H1 (cell line): ENCODE measurements at regions not wholly inside any gene's neighbourhood (a gene's known extent, or its start where the extent isn't known, plus 50 kb on each side); places are given as distances from the start of the nearest gene placed in this dataset.

Source experiments
- CTCF ChIA-PET: fragments of 300-600 bp; sonication (Branson Sonifier 250); formaldehyde crosslinking; loops from one replicate; lab custom pipeline; 2021; ENCODE audit not compliant: partially characterized antibody; lab: Charles Lee
- POLR2A ChIA-PET: fragments of 300-600 bp; sonication (Branson Sonifier 250); formaldehyde crosslinking; loops from one replicate; lab custom pipeline; 2021; ENCODE audit warnings: inconsistent platforms; ENCODE audit not compliant: partially characterized antibody; lab: Charles Lee
- DNase-seq, 2 experiments: peaks; one replicate each; pipeline versions ENCODE4 v3.0.0 to v3.0.0-alpha.2; 2010 to 2022; ENCODE audit warnings: low spot score in 2 of 2, low read depth in 1 of 2, mixed read lengths in 1 of 2
- FAIRE-seq: peaks from 2 replicates; lab custom pipeline; 2011; peaks lifted over from hg19 to GRCh38; lab: Jason Lieb, UNC
- H2AFZ ChIP-seq: 2 replicates; pipeline ENCODE4 v1.8.1; 2012; ENCODE audit warnings: low read length, inconsistent platforms
- H2AK5ac ChIP-seq: 2 replicates; pipeline ENCODE4 v1.6.1; 2013; ENCODE audit warnings: low read depth, low read length
- H2BK120ac ChIP-seq: replicated peaks from 2 replicates; pipeline ENCODE3; 2013; ENCODE audit warnings: low read depth, low read length, inconsistent platforms
- H2BK12ac ChIP-seq: 2 replicates; pipeline ENCODE4 v1.6.1; 2013; ENCODE audit warnings: low read depth, low read length
- H2BK15ac ChIP-seq: 2 replicates; pipeline ENCODE4 v1.6.1; 2013; ENCODE audit warnings: low read length
- H2BK20ac ChIP-seq: 2 replicates; pipeline ENCODE4 v1.6.1; 2013; ENCODE audit warnings: low read length
- H2BK5ac ChIP-seq: 2 replicates; pipeline ENCODE4 v1.6.1; 2013; ENCODE audit warnings: low read depth, low read length
- H3K14ac ChIP-seq: 2 replicates; pipeline ENCODE4 v1.6.1; 2013; ENCODE audit warnings: inconsistent platforms; ENCODE audit not compliant: insufficient read length
- H3K18ac ChIP-seq: 2 replicates; pipeline ENCODE4 v1.6.1; 2013; ENCODE audit warnings: low read length; ENCODE audit errors: extremely low read depth
- H3K23ac ChIP-seq: 2 replicates; pipeline ENCODE4 v1.6.1; 2013; ENCODE audit warnings: inconsistent platforms; ENCODE audit not compliant: insufficient read length
- H3K23me2 ChIP-seq: 2 replicates; pipeline ENCODE4 v1.6.1; 2013; ENCODE audit warnings: low read depth, low read length
- H3K27ac ChIP-seq: 2 replicates; pipeline ENCODE4 v1.6.1; 2011; ENCODE audit warnings: low read depth, low read length, inconsistent platforms
- H3K27me3 ChIP-seq, 4 experiments: replicated peaks in 1 of 4; 1 replicate in 1 of 4; 2 replicates in 3 of 4; pipeline versions ENCODE4 v1.6.1 to v1.8.1; 2011 to 2013; ENCODE audit warnings: low read length in 3 of 4, mild to moderate bottlenecking in 3 of 4, inconsistent platforms in 2 of 4, mixed read lengths in 2 of 4, moderate library complexity in 1 of 4; ENCODE audit not compliant: control insufficient read depth in 3 of 4, insufficient read depth in 3 of 4; ENCODE audit errors: extremely low read depth in 1 of 4
- H3K36me3 ChIP-seq, 4 experiments: 2 replicates each; pipeline versions ENCODE4 v1.6.1 to v1.8.1; 2011 to 2013; ENCODE audit warnings: mild to moderate bottlenecking in 4 of 4, low read length in 3 of 4, moderate library complexity in 2 of 4, control low read depth in 1 of 4, inconsistent platforms in 1 of 4; ENCODE audit not compliant: insufficient read depth in 4 of 4, control insufficient read depth in 2 of 4
- H3K4ac ChIP-seq: replicated peaks from 2 replicates; pipeline ENCODE3; 2013; ENCODE audit warnings: low read length, low read depth, mixed read lengths, inconsistent platforms; ENCODE audit not compliant: insufficient read length
- H3K4me1 ChIP-seq, 4 experiments: replicated peaks in 1 of 4; 1 replicate in 1 of 4; 2 replicates in 3 of 4; pipeline versions ENCODE4 v1.6.1 to v1.8.1; 2011 to 2013; ENCODE audit warnings: low read length in 3 of 4, inconsistent platforms in 2 of 4, mixed read lengths in 1 of 4; ENCODE audit not compliant: insufficient read depth in 4 of 4, control insufficient read depth in 3 of 4
- H3K4me2 ChIP-seq, 2 experiments: 2 replicates each; pipeline versions ENCODE4 v1.6.1 to v1.8.1; 2011 to 2013; ENCODE audit warnings: low read depth in 2 of 2, low read length in 2 of 2, control low read depth in 1 of 2, inconsistent platforms in 1 of 2, mild to moderate bottlenecking in 1 of 2; ENCODE audit not compliant: insufficient read depth in 1 of 2
- H3K4me3 ChIP-seq, 4 experiments: fragments of 200-600, 300-600 bp in 1 of 4; sonication (generic), shearing (Covaris generic), sonication (Bioruptor Twin) in 1 of 4; 2 replicates each; pipeline versions ENCODE4 v1.5.1 to v1.8.1; 2011 to 2016; ENCODE audit warnings: low read length in 4 of 4, low read depth in 3 of 4, control low read depth in 2 of 4, inconsistent platforms in 2 of 4, mild to moderate bottlenecking in 2 of 4, mixed read lengths in 1 of 4, moderate library complexity in 1 of 4; ENCODE audit not compliant: insufficient read depth in 2 of 4; ENCODE audit errors: extremely low read depth in 1 of 4
- H3K56ac ChIP-seq: replicated peaks from 2 replicates; pipeline ENCODE3; 2013; ENCODE audit warnings: low read depth, mild to moderate bottlenecking, mixed read lengths, low read length, inconsistent platforms; ENCODE audit not compliant: insufficient read length
- H3K79me1 ChIP-seq: 2 replicates; pipeline ENCODE4 v1.6.1; 2013; ENCODE audit warnings: low read depth, low read length, control low read depth
- H3K79me2 ChIP-seq, 2 experiments: 2 replicates each; pipeline versions ENCODE4 v1.6.1 to v1.8.1; 2012 to 2013; ENCODE audit warnings: low read length in 2 of 2, mild to moderate bottlenecking in 2 of 2, inconsistent platforms in 1 of 2; ENCODE audit not compliant: insufficient read depth in 2 of 2, control insufficient read depth in 1 of 2
- H3K9ac ChIP-seq, 4 experiments: replicated peaks in 1 of 4; 1 replicate in 1 of 4; 2 replicates in 3 of 4; pipeline versions ENCODE4 v1.6.1 to v1.8.1; 2011 to 2013; ENCODE audit warnings: low read depth in 3 of 4, low read length in 3 of 4, control low read depth in 2 of 4, mild to moderate bottlenecking in 2 of 4, moderate library complexity in 2 of 4, inconsistent platforms in 1 of 4; ENCODE audit errors: extremely low read depth in 1 of 4
- H3K9me3 ChIP-seq, 2 experiments: 2 replicates each; pipeline versions ENCODE4 v1.6.1 to v1.8.1; 2012 to 2013; ENCODE audit warnings: mild to moderate bottlenecking in 2 of 2, moderate library complexity in 2 of 2, control low read depth in 1 of 2, inconsistent platforms in 1 of 2, low read depth in 1 of 2, low read length in 1 of 2, mixed read lengths in 1 of 2; ENCODE audit not compliant: insufficient read depth in 2 of 2
- H4K20me1 ChIP-seq, 2 experiments: replicated peaks in 1 of 2; 2 replicates each; pipeline versions ENCODE3 to v1.8.1; 2011 to 2013; ENCODE audit warnings: inconsistent platforms in 2 of 2, low read length in 2 of 2, mild to moderate bottlenecking in 1 of 2; ENCODE audit not compliant: insufficient read depth in 2 of 2, control insufficient read depth in 1 of 2
- H4K5ac ChIP-seq: 2 replicates; pipeline ENCODE4 v1.6.1; 2013; ENCODE audit warnings: low read length, low read depth, mixed read lengths, inconsistent platforms; ENCODE audit not compliant: insufficient read length
- H4K8ac ChIP-seq: 2 replicates; pipeline ENCODE4 v1.8.0; 2013; ENCODE audit warnings: mild to moderate bottlenecking, moderate library complexity, low read length, inconsistent platforms; ENCODE audit not compliant: insufficient read depth; ENCODE audit errors: extremely low read depth
- H4K91ac ChIP-seq: replicated peaks from 2 replicates; pipeline ENCODE3; 2013; ENCODE audit warnings: low read length, mixed read lengths, inconsistent platforms; ENCODE audit not compliant: insufficient read length
- CHD2 ChIP-seq: IDR thresholded peaks from 2 replicates; pipeline ENCODE4 v1.6.1; 2012; ENCODE audit warnings: low read length, improper control_type of control experiment
- JUN ChIP-seq: IDR thresholded peaks from 2 replicates; pipeline ENCODE4 v1.6.1; 2011; ENCODE audit warnings: low read depth, mild to moderate bottlenecking, improper control_type of control experiment, low read length
- KDM1A ChIP-seq: fragments of 200-600, 300-600 bp; sonication (generic); IDR thresholded peaks from 2 replicates; pipeline ENCODE4 v1.7.1; 2016; ENCODE audit warnings: mild to moderate bottlenecking, low read length, borderline replicate concordance
- KDM4A ChIP-seq: IDR thresholded peaks from one replicate; pipeline ENCODE4 v1.7.1; 2012; ENCODE audit warnings: low read depth, mild to moderate bottlenecking, moderate library complexity, low read length, inconsistent platforms; ENCODE audit not compliant: severe bottlenecking
- NRF1 ChIP-seq: IDR thresholded peaks from 2 replicates; pipeline ENCODE4 v1.6.1; 2011; ENCODE audit warnings: mild to moderate bottlenecking, low read depth, low read length, improper control_type of control experiment
- WGBS, 2 experiments: shearing (Covaris generic) in 1 of 2; methylation state at CpG; one replicate each; pipeline versions ENCODE4 v1.1.6 to v1.1.7; 2013 to 2015; ENCODE audit warnings: low lambda C conversion rate in 2 of 2, mixed read lengths in 2 of 2, inconsistent platforms in 1 of 2, low coverage in 1 of 2, missing lambda C conversion rate in 1 of 2; ENCODE audit not compliant: insufficient replicate concordance in 2 of 2, insufficient coverage in 1 of 2, insufficient read length in 1 of 2; ENCODE audit errors: extremely low coverage in 1 of 2, missing lambda C conversion rate in 1 of 2; 5-methylcytosine and 5-hydroxymethylcytosine counted together

GRCh38 chr2:75324141-75324540 is 124.8 kb upstream of the TACR1 start:
- H3K4ac ChIP-seq = no peak overlapping the region
- no peaks in the 10 kb centered on the region for H3K79me2 ChIP-seq
- H3K9ac ChIP-seq = no peak overlapping the region
- no peak for FAIRE-seq
- CTCF ChIA-PET = interaction anchor here (1.1 to 2.9 kb wide), 2 partner anchors 8 to 314 kb away, joined by 3 to 12 read pairs; no protein-coding TSS in a partner anchor
- peaks cover 0 to 8% (median 4%) of the 10 kb centered on the region in 4 experiments; a peak in 5 of 7 replicates for H3K4me1 ChIP-seq
- no peak overlapping the region for H2BK15ac ChIP-seq
- H4K5ac ChIP-seq = no peak overlapping the region
- no peaks in the 10 kb centered on the region for H3K23me2 ChIP-seq
- WGBS, 2 experiments = 100% methylated on average over 2 of the region's 2 CpGs; no CpG with 5 or more reads in 1 of the 2 experiments
- no peak overlapping the region for H2AFZ ChIP-seq
- H3K14ac ChIP-seq = no peak overlapping the region
- H3K4me2 ChIP-seq = no peak overlapping the region
- no peak overlapping the region for H3K4me3 ChIP-seq
- TF ChIP-seq KDM4A (no peak), NRF1 (no peak), KDM1A (no peak), JUN (no peak), CHD2 (no peak)
- H2BK120ac ChIP-seq = no peak overlapping the region
- no peaks in the 10 kb centered on the region for H3K36me3 ChIP-seq
- H3K79me1 ChIP-seq = no peaks in the 10 kb centered on the region
- no peak overlapping the region for H2BK12ac ChIP-seq
- no peak overlapping the region for H3K18ac ChIP-seq
- H3K27me3 ChIP-seq = no peaks in the 10 kb centered on the region
- no peak overlapping the region for H2BK5ac ChIP-seq
- no peaks in the 10 kb centered on the region for H3K9me3 ChIP-seq
- no peak overlapping the region for H3K56ac ChIP-seq
- H4K91ac ChIP-seq = no peak overlapping the region
- no peak for DNase-seq
- no peaks in the 10 kb centered on the region for H4K20me1 ChIP-seq
- no peak overlapping the region for H3K23ac ChIP-seq
- H2AK5ac ChIP-seq = no peak overlapping the region
- no peak overlapping the region for H4K8ac ChIP-seq
- POLR2A ChIA-PET = no interaction called here
- H3K27ac ChIP-seq = no peak overlapping the region
- no peak overlapping the region; the same call in 1 of the 2 replicates for H2BK20ac ChIP-seq
